HepG2 (cell line): ENCODE measurements at regions not wholly inside any gene's neighbourhood (a gene's known extent, or its start where the extent isn't known, plus 50 kb on each side); places are given as distances from the start of the nearest gene placed in this dataset.

Experiments used
- DPF2 ChIP-seq: sonication (generic); formaldehyde crosslinking; IDR thresholded peaks from 2 replicates; pipeline ENCODE4 v1.4.0; 2020; ENCODE audit warnings: mild to moderate bottlenecking, low read depth, missing genetic modification reagents, borderline replicate concordance
- HOXD1 ChIP-seq: sonication (generic); formaldehyde crosslinking; IDR thresholded peaks from 2 replicates; pipeline ENCODE4 v1.5.0; 2020; ENCODE audit warnings: missing genetic modification reagents
- NFAT5 ChIP-seq: sonication (generic); formaldehyde crosslinking; IDR thresholded peaks from 2 replicates; pipeline ENCODE4 v1.4.0; 2020; ENCODE audit warnings: missing genetic modification reagents
- PHF8 ChIP-seq: sonication (generic); formaldehyde crosslinking; IDR thresholded peaks from 2 replicates; pipeline ENCODE4 v1.5.0; 2020; ENCODE audit warnings: missing genetic modification reagents
- PLRG1 ChIP-seq: fragments of 450-650 bp; conservative IDR thresholded peaks from 2 replicates; pipeline ENCODE4 v1.6.1; 2016
- SP1 ChIP-seq, 2 experiments: fragments of 450-650 bp in 1 of 2; sonication (generic) in 1 of 2; formaldehyde crosslinking in 1 of 2; IDR thresholded peaks; 2 replicates each; pipeline versions ENCODE4 v1.4.0 to v1.6.1; 2016 to 2020; ENCODE audit warnings: missing genetic modification reagents in 1 of 2
- TRAFD1 ChIP-seq: sonication (generic); formaldehyde crosslinking; IDR thresholded peaks from 2 replicates; pipeline ENCODE4 v1.5.1; 2020; ENCODE audit warnings: missing genetic modification reagents, mild to moderate bottlenecking, borderline replicate concordance
- ZBTB26 ChIP-seq: IDR thresholded peaks from 2 replicates; pipeline ENCODE4 v1.6.1; 2016; ENCODE audit warnings: missing compliant biosample characterization, missing genetic modification reagents, borderline replicate concordance
- ZNF253 ChIP-seq: sonication (generic); formaldehyde crosslinking; IDR thresholded peaks from 2 replicates; pipeline ENCODE4 v1.8.0; 2022; ENCODE audit warnings: mild to moderate bottlenecking, missing genetic modification reagents, borderline replicate concordance
- ZNF264 ChIP-seq: sonication (generic); formaldehyde crosslinking; IDR thresholded peaks from 2 replicates; pipeline ENCODE4 v1.4.0; 2020; ENCODE audit warnings: missing genetic modification reagents
- ZNF550 ChIP-seq: sonication (generic); formaldehyde crosslinking; IDR thresholded peaks from 2 replicates; pipeline ENCODE4 v1.4.0; 2020; ENCODE audit warnings: mild to moderate bottlenecking, missing genetic modification reagents, borderline replicate concordance
- ZNF784 ChIP-seq: sonication (generic); formaldehyde crosslinking; IDR thresholded peaks from 2 replicates; pipeline ENCODE4 v1.5.1; 2020; ENCODE audit warnings: missing genetic modification reagents, mild to moderate bottlenecking, borderline replicate concordance

- no peak for TF ChIP-seq NFAT5 (CRISPR knock-in tag)
- TF ChIP-seq ZNF550 (CRISPR knock-in tag) = no peak
- TF ChIP-seq SP1 (IDR thresholded peaks at IDR 0.05) = no peak
- TF ChIP-seq SP1 (CRISPR knock-in tag; IDR thresholded peaks at IDR 0.05) = no peak
- TF ChIP-seq DPF2 (CRISPR knock-in tag) = no peak
- no peak for TF ChIP-seq PHF8 (CRISPR knock-in tag)
- no peak for TF ChIP-seq ZBTB26 (CRISPR knock-in tag)
- TF ChIP-seq ZNF784 (CRISPR knock-in tag) = no peak
- no peak for TF ChIP-seq HOXD1 (CRISPR knock-in tag)
- TF ChIP-seq TRAFD1 = no peak
- no peak for TF ChIP-seq PLRG1
- TF ChIP-seq ZNF253 (CRISPR knock-in tag) = no peak
- no peak for TF ChIP-seq ZNF264 (CRISPR knock-in tag)
Measured at GRCh38 chr3:3632449-3632848, 166.8 kb upstream of the LRRN1 start (continued).
